Posterior vena cava (tissue), 2 donors: ENCODE measurements at regions not wholly inside any gene's neighbourhood (a gene's known extent, or its start where the extent isn't known, plus 50 kb on each side); places are given as distances from the start of the nearest gene placed in this dataset.

Experiments
- DNase-seq: peaks from one replicate; pipeline ENCODE4 v3.0.0-alpha.2; 2020; ENCODE audit warnings: low spot score
- intact Hi-C, 2 donors: fragments of 100-400 bp; cut with DNase I; formaldehyde crosslinking; loops; one replicate each; pipeline versions ENCODE4 v1.14.1 to v1.14.2; 2022 to 2023
- donor health status: DM: yes; HTN: yes; CAD: no.
- donor health status: DM: yes; HTN: yes; CAD: no.

GRCh38 chr2:18889565-18890332 is 300.4 kb upstream of the NT5C1B start:
- no peak for DNase-seq
- intact Hi-C loops = no loop called here

- DNase-seq = no peak
- intact Hi-C loops = no loop called here
Observed at GRCh38 chr2:18885457-18885856, 296.1 kb upstream of the NT5C1B start.

- intact Hi-C loops = no loop called here
- DNase-seq = no peak
Observed at GRCh38 chr2:18883616-18884456, 294.5 kb upstream of the NT5C1B start.

DNA sequence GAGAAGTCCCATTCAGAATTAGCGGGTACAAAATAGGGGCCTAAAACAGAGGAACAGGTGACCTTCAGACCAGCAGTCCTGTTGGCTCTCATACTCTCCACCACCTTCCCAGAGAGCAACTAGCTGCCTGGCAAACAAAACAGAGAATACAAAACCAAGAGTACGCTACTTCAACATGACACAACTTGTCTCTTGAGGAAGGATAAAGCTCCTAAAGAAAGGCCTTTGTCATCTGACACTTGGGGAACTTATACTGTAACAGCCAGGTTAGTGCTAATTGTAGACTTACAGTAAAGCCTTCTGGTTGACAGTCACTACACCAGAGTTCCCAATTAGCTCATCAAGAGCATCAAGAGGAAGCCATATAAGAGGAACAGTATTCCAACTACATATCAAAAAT is 282.1 kb upstream of the NT5C1B start:
- DNase-seq = no peak
- intact Hi-C loops = loop anchor here in 1 of 2 donors (10.0 kb wide), 1 partner anchor 803 kb away; no protein-coding TSS in a partner anchor

- intact Hi-C loops = loop anchor here in 1 of 2 donors (10.0 kb wide), 1 partner anchor 804 kb away; no protein-coding TSS in a partner anchor
- no peak for DNase-seq
Observed at GRCh38 chr2:18870307-18870706, 280.9 kb upstream of the NT5C1B start.

DNA sequence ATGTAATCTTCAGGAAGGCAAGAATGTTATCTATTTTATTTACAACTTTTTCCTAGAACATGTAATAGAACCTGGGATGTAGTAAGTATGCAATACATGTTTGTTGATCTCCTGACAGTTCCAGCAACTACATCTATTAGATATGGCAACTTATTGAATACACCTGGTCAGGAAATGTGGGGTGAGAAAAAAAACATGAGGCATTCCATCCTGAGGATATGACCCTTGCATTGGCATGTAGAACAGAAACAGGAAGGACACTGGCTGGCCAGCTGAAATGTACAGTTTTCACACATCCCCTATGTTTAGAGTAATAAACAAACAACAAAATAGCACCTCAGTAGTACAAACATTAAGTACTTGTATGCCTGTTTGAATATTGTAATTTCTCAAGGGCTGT is 272.6 kb upstream of the NT5C1B start:
- intact Hi-C loops = no loop called here
- no peak for DNase-seq

GRCh38 chr2:18860179-18860578 is 270.8 kb upstream of the NT5C1B start:
- intact Hi-C loops = no loop called here
- DNase-seq = no peak

GRCh38 chr2:18856765-18857164 is 267.4 kb upstream of the NT5C1B start:
- intact Hi-C loops = no loop called here
- no peak for DNase-seq

DNA sequence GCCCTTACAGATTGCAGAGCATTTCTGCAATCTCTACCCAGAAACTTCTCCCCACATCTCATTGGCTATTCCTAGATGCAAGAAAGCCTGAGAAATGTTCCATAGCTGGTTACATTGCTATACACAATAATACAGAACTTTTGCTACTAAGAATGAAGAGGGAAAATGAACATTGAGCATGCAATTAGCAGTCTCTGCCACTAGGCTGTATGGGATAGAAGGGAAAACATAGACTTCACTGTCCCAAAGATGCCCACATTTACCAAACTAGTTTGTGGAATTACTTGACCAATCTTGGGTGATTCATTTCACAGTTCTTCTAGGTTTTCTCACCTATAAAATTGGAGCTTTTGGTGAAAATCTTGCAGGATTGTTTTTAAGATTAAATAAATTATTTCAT is 265.7 kb upstream of the NT5C1B start:
- intact Hi-C loops = no loop called here
- DNase-seq = no peak

DNA sequence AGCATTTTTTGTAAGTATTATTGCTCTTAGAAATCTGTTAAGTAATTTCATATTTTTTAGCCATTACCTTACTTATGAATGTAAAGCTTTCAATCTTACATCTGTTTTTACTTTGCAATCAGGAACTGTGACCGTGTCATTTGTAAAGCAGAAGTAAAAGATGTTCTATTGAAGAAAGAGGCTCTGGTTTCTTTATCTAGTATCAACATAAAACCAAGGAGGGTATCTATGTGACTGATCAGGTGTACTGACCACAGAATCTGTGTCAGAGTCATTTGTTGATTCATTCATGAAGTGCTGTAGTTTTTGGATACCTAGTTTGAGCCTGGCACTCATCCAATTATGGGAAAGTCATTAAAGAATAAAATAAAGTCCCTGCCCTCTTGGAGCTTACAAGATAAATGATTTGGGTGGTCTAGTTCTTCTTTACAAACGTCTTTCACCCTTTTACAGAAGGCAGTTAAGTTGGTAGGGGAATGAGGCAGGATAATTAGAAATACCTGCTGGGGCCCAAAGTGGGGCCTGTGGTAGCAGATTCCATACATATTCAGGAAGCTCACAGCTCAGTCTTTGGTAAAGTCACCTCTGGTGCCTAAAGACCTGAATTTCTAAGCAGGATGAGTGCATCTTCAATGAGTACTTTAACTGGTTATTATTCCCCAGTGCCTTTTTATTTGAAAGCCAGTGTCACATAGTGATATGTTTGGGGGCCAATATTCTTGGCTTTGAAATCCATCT is 260.6 kb upstream of the NT5C1B start:
- no peak for DNase-seq
- intact Hi-C loops = no loop called here

GRCh38 chr2:18848646-18849045 is 259.3 kb upstream of the NT5C1B start:
- no peak for DNase-seq
- intact Hi-C loops = no loop called here

- DNase-seq = no peak
- intact Hi-C loops = no loop called here
Observed at GRCh38 chr2:18845854-18846445, 256.6 kb upstream of the NT5C1B start.

DNA sequence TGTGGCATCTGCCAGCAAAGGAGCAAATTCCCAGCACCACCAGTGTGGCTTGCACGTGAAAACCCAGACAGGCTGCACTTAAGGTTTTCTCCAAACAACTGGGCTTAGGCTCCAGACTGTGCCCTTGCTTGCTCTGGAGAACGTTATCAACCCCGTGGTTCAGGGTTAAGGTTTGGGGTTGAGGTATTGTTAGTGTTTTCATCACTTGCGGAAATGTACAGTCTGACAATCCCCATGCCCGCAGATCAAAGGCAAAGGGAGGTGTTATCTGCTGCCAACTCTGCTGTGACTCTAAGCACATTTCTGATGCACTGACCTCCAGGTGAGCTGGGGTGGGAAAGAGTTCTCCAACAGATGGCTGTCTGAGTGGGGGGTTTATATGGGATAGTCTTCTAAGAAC is 253.5 kb upstream of the NT5C1B start:
- DNase-seq = no peak
- intact Hi-C loops = no loop called here

GRCh38 chr2:18841248-18842150 is 252.1 kb upstream of the NT5C1B start:
- intact Hi-C loops = no loop called here
- DNase-seq = no peak

DNA sequence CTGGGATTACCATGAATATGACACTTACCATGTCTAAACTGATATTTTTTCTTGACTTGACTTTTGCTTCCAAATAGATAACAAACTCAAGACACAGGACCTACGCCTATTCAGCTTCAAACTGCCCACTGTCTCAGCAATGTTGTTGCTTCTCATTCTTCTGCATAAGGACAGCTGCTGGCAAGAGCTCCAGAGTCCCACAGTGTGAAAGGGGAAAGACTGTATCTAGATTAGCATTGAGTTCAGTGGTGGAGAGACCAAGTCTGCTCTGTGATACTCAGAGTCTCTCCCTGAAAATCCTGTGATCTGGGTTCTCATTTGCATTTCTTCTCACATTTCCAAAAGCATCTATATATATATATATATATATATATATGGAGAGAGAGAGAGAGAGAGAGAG is 247.9 kb upstream of the NT5C1B start:
- no peak for DNase-seq
- intact Hi-C loops = no loop called here

DNA sequence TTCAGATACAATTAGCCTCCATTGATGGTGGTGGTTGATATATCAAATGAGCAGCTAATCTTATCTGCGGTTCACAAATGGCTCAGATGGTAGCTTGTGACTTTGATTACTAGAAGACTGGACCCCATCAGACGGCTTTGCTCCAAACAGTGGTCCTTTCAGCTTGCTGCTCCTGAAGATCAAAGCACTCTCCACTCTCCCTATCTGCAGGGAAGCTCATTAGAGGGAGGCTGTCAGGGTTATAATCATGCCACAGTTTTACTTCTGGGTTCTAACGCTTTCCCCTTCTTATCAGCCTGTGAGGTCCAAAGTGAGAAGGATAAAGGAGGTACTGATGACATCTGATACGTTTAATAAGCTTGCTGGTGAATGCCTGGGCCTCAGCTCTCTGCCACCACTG is 247.1 kb upstream of the NT5C1B start:
- DNase-seq = no peak

GRCh38 chr2:18835787-18836186 is 246.4 kb upstream of the NT5C1B start:
- intact Hi-C loops = no loop called here
- no peak for DNase-seq

More for the DNA sequence above, 247.1 kb upstream of the NT5C1B start:
- intact Hi-C loops = no loop called here

DNA sequence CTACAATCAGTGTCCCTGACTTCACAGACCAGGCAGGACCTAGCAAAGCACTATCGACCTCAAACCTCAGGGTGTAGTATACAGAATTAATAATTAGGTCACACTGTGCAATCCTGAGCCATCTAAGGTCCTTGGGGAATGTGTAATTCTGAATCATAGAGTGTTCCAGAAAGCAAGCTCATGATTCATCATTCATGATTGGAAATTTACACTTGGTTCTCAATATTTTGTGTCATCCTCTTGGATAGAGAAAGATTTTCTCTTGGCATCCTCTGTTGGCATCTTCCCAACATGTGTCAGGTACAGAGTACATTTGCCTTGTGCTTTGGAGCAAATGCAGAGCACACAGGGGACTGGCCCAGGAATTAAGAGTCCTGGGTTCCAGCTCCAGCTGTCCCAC is 245.0 kb upstream of the NT5C1B start:
- DNase-seq = no peak
- intact Hi-C loops = no loop called here

DNA sequence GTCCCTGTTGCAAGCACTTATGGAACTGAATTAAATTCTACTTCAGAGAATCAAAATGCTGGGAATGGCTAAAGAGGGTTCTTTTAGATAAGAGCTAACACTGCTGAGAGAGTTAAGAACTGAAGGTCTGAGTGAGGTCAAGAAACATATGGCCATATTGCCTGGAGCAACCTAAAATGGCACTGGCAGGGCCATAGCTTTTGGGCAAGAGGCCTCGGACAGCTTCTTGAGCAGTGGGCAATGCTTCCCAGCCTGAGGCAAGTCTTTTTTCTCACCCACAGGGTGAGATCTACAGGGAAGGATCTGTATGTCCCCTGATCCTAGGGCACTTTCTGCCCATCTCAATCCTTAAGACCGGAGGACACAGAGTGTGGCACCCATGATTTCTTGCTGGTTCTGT is 244.6 kb upstream of the NT5C1B start:
- intact Hi-C loops = no loop called here
- DNase-seq = no peak
